CD4-positive, alpha-beta T cell treated with Interleukin-21 for 1 hour (primary cell): ENCODE measurements at regions not wholly inside any gene's neighbourhood (a gene's known extent, or its start where the extent isn't known, plus 50 kb on each side); places are given as distances from the start of the nearest gene placed in this dataset.
"Not testable (repeated sequence)": the region's sequence is repeated elsewhere in the genome, so short reads cannot be mapped to it uniquely, and the experiment has no call there.

ENCODE experiments used
- DNase-seq: peaks from one replicate; pipeline ENCODE4 v3.0.0-alpha.2; 2020

GRCh38 chr10:113474752-113475151, 78.1 kb upstream of the HABP2 start:
- DNase-seq = no peak

- no peak for DNase-seq
Observed at GRCh38 chr10:113475381-113475807, 77.5 kb upstream of the HABP2 start.

- DNase-seq = no peak
Observed at GRCh38 chr10:113476191-113476590, 76.7 kb upstream of the HABP2 start.

DNA sequence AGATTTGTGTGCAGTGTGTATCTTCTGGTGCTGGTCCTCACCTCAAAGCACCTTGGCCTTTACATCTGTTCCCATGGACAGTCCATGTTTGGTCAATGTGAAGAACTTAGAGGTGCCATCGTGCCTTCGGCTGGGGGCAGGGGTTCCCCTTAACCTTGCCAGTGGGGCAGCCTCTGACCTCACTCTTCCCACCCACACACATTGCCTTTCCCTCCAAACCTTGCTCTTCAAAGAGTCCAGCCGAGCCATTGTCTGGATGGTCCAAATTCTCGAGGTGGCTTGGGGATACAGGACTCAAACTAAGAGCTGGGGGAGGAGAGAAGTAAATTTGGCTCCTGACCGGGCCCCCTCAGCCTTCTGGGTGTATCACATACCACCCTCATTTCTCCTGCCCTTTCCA, 76.2 kb upstream of the HABP2 start:
- DNase-seq = no peak

- DNase-seq = no peak
Observed at GRCh38 chr10:113477451-113477850, 75.4 kb upstream of the HABP2 start.

GRCh38 chr10:113479346-113480080, 73.3 kb upstream of the HABP2 start:
- DNase-seq = no peak

DNA sequence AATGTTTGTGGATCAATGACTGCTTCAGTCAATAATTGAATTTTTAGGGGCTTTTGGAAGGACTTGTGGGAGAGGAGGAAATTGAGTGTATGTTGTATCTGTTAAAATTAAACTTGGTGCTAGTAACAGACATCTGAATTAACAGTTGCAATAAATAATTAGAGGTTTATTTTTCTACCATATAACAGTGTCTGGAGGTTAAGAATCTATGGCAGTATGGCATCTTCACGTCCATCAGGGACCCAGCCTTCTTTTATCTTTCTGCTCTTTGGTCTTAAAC, 72.8 kb upstream of the HABP2 start:
- no peak for DNase-seq

DNA sequence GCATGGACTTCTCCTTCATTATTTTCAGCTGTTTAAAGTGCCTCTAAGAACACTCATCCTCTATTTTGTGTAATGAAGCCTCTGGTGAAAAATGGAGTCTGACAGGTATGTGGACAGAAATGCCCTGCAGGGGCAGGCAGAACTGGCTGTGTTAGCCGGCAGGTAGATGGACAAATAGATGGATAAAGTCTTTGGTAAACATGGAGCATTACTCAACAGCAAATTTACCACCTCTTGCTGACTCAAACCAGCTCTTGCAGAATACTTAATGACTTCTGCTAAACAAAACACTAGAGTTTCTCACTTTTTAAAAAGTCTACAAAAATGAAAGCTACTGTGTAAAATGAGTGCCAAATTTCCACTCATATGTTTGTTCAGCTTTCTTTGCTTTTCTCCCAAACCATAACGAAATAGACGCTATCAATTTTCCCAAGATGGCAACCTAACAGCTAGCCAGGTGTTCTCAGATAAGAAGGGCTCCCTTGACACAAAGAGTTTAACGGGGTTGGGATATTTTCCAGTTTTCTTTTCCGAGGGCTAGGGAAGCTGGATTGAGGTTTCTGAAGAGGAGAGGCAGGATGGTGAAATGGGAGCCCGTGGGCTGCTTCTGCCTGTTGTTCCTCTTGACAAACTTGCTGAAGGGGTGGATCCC, 71.9 kb upstream of the HABP2 start:
- no peak for DNase-seq

GRCh38 chr10:113484487-113484886, 68.4 kb upstream of the HABP2 start:
- DNase-seq = no peak

DNA sequence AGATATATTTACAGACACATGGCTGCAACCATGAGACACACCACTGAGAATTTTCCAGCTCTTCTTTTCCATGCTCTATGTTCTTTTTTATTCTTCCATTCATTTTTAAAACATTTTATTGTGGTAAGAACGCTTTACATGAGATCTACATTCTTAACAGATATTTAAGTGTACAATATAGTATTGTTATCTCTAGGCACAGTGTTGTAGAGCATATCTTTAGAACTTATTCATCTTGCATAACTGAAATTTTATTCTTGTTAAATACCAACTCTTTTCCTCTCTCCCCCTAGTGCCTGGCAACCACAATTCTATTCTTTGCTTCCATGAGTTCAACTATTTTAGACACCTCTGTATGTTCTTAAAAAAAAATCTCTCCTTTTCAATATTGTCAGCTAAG, 67.1 kb upstream of the HABP2 start:
- DNase-seq = no peak

DNA sequence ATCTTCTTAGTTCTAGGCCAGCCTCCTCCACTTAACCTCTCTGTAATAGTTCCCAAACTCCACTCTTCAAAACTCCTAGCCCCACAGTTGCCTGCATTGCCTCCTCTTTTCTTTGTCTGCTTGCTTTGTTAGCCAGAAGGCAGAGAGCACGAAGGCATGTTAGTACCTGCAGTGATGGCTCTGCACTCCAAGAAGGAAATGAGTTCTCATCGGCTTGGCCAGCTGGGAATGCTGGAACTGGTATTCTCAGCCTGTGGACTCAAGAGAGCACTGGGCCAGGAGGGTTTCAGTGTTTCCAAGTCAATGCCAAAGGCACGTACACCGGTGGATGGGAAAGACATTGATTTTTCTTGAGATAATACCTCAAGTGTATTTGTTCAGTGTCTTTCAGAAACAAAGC, 66.3 kb upstream of the HABP2 start:
- no peak for DNase-seq

- DNase-seq = no peak
Observed at GRCh38 chr10:113487154-113487553, 65.7 kb upstream of the HABP2 start.

DNA sequence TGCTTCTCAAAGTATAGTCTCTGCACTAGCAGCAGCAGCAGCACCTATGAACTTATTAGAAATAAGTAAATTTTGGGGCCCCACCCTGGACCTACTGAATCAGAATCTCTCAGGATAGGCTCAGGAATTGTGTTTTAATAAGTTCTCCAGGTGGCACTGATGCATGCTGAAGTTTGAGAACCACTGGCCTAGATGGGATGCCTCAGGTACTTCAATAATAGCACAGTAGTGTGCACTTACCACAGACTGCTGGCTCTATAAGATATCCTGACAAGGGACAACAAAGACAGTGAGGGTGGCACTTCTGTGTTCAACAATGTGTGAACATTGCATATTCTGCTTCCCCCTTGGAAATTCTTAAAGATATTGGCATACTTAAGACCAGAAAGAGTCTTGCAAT, 64.7 kb upstream of the HABP2 start:
- DNase-seq = no peak

DNA sequence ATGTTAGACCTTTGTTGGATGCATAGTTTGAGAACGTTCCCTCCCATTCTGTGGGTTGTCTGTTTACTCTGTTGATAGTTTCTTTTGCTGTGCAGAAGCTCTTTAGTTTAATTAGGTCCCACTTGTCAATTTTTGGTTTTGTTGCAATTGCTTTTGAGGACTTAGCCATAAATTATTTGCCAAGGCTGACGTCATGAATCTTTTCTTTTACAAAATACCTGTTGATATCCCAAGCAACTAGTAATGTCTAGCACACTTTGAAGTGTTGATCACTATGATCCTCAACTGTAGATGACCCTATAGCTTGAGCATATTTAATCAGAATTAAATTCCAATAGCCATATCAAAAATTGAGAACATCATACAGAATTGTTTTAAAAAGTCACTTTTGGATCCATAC, 63.3 kb upstream of the HABP2 start:
- DNase-seq = not testable (repeated sequence)

GRCh38 chr10:113491967-113492565, 60.8 kb upstream of the HABP2 start:
- no peak for DNase-seq

- no peak for DNase-seq
Observed at GRCh38 chr10:113493195-113493594, 59.7 kb upstream of the HABP2 start.

DNA sequence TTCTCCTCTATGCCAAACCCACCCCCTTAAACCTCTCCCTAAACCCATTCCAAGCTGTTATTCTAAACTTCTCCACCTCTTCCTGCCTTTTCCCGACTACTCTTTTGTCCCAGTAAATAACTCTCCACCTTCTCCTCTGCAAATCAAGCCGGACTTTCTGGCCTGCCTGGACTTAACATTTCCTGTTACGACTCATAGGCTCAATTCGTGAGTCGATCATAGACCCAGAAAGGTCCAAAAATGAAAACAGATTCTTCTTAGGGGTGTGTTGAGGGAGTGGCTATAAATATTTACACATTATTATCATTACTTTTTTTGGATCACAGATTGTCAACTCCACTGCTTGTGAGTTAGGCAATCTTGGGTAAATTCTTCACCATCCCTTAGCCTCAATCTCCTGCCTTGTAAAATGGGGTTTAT, 59.0 kb upstream of the HABP2 start:
- DNase-seq = no peak

- no peak for DNase-seq
Observed at GRCh38 chr10:113494761-113495160, 58.1 kb upstream of the HABP2 start.

DNA sequence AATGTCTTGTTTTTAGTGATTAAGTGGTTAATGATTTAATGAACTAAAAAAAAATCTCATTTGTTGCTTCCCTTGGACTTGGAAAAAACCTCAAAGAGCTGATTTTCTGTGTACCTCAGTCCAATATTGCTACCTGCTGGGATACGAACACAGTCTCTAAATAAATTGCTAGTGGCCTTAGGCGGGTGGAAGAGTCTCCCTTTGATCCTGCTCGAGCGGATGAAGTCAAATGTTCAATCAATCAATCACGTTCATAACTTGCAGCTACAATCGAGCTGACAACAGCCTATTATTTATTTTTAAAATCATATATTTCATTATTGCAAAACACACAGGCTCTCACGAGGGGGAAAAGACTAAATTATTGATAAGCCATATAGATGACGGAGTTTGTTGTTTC, 57.3 kb upstream of the HABP2 start:
- no peak for DNase-seq

DNA sequence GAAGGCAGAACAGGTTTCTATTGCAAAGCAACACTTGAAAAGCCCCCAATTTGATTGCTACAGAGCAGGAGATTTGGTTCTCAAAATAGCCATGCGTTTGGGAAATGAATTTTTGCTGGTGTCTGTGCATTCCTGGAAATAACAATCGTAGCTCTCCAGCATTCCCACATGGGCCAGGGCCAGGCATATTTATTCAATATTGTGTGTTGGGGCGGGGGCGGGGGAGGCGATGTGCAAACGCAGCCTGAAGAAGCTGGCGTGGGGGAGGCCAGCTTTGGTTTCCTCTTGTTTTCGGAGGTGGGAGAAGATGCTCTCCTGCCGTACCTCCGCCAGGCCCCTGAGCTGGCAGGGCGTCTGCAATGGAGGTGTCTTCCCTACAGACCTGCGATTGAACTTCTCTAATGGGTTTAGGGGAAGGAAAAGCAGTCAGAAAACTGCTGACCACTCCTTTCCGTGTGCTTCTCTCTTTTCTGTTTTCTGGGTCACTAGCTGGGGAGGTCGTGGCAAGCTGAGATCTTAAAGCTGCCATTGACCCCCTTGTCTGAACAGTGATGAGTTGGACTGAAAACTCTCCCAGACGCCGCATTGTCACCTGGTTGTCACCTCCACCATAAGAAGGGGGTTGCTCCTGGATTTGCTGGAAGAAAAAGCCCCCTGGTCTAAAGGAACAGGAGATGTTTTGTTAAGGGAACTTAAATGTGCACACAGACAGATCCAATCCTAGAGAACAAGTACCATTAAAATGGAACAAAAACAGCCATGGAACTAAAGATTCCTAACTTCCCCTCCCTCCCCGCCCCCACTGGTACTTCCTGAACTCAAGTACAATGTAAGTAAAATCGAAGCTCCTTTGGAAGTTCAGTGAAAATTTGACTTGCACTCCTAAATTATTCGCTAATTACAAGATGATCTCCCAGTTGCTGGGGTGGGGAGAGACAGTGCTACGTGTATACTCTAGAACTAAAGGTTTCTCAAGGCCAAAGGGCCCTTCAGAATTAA, 56.4 kb upstream of the HABP2 start:
- no peak for DNase-seq

DNA sequence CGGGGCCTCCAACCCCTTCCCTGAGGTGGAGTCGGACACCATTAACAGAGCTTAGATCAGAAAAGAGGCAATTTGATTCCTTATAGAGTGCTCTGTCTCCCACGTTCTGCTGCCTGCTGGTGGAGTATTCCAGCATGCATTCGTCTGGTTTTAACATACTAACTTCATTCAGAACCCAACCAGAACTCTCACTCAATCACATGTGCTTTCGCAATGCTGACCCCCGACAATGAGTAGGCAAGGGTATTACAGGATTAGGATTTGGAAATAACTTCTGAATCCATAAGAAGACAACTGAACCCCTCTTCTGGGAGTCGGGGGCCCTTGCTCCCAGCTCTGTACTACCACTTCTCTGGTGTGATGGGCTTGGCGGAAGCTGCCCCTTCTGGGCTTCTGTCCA, 55.7 kb upstream of the HABP2 start:
- no peak for DNase-seq

DNA sequence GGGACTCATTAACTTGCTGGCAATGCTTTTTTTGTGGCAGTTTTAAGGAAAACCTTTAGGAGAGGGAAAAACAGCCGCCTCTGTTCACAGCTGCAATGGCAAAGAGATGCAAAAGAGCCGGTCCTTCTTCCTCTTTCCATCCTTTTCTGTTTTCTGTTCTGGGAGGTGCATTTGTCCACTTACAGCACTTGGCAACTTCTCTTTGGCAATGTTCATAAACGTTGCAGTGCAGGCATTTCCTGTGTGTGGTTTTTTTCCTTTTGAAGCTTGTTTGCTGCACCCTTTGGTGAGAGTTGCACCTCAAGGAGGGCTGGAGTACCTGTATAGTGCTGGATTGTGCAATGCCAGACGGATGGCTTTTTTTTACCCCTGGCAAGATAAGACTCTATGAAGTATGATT, 53.9 kb upstream of the HABP2 start:
- no peak for DNase-seq

GRCh38 chr10:113499806-113500205, 53.0 kb upstream of the HABP2 start:
- no peak for DNase-seq
